Activated naive CD4-positive, alpha-beta T cell (primary cell): ENCODE measurements at regions not wholly inside any gene's neighbourhood (a gene's known extent, or its start where the extent isn't known, plus 50 kb on each side); places are given as distances from the start of the nearest gene placed in this dataset.

Experiments used
- DNase-seq, 4 experiments: peaks; one replicate each; lab custom pipeline; 2025; lab: John Stamatoyannopoulos, UW

DNA sequence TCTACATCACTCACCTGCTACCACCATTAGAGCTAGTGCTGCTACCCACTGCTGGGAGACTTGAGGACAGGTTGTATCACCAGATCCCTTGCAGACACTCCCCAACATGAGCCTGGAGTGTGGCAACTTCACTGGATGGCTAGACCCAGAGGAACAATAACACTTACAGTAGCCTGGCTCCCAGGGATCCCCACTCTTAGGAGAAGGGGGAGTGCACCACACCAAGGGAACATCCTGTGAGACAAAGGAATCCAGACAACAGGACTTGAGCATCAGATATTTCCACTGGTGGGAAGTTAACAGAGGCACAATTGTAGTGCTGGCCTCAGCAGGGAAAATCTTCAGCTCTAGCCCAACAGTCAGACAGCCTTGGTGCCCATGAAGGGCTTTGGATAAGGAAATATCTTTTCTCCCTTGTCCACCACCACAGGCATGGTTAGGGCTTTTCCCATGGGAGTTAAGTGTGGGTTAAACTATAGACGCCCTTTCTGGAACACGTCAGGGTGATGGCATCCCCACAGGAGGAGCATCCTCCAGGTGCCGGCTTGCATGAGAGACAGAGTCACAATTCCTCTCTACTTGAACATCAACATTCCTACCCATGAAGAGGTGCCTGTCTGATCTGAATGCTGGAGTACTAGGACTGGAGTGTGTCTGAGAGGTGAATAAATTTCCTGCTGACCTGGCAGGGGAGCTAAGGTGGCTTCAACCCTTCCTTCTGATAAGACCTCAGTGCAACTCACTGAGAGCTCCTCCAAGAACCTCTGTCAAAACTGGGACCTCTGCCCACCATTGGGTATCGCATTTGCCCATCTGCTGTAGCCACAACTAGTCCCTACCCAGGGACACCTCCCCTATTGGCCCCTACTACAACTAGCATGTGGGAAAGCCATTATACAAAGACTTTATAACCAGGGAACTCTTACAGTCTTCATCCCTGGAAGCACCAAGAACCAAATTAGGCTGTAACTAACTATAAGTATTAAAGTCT lies 55.4 kb upstream of the SIRPG start:
- DNase-seq: no peak

DNA sequence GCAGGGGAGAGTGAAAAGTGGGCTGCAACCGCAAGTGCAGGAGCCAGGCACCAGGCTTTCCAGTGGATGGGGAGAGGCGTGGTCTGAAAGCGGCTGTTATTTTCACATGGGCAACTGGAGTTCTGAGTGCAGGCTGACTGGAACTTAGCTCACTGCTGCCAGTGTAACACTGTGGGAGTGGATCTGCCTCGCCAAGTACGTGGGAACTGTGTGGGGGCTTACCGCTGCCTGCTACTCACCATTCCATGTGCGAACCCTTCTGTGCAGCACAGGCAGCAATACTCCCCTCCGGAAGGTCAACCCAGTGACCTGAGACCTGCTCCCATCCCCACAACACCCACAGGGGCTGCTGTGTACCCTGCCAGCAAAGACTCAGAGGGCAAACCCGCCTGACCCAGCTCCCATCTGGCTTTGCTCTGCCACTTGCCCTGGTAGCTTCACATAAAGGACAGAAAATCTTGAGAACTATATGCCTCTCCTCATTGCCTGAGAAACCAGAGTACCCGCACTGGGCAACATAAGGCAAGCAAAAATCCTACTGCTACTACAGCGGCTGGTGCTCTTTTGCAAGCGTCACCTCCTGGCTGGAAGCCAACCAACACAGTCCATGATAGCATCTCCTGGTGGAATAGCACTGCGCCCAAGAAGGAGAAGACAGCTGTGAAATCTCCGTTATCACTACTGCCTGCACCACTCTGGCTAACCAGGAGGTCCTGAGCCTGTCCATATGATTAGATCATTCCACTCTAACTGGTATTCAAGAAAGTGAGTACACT lies 54.4 kb upstream of the SIRPG start:
- no peak for DNase-seq

DNA sequence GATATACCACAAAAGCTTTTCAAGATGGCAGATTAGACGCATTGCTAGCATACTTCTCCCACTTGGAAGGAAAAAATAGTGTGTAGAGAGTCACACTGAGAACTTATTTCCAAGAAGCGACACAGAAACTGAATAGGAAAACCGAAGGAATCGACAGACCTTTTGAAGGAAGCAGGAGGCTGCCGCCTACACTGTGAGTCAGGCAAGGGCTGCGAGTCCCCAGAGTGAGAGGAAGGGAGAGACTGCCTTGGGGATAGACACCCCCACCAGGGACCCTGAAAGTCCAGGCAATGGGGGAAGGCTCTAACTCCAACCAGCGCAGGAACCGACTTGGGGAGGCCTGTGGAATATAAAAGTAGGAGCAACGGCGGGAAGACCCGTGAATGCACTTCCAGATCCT lies 53.7 kb upstream of the SIRPG start:
- DNase-seq: no peak

DNA sequence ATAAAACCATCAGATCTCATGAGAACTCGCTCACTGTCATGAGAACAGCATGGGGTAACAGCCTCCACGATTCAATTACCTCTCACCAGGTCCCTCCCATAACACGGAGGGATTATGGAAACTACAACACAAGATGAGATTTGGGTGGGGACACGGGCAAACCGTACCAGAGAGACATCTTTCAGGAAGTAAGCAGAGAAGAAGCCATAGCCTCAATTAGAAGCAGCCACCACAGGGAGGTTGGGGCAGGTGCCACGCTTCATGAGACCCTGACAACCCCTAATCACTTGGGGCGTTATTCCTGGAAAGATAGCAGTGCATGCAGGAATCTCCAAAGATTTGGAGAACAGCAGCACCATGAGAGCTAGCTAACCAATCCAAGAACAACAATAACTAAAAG lies 52.9 kb upstream of the SIRPG start:
- DNase-seq: no peak

DNA sequence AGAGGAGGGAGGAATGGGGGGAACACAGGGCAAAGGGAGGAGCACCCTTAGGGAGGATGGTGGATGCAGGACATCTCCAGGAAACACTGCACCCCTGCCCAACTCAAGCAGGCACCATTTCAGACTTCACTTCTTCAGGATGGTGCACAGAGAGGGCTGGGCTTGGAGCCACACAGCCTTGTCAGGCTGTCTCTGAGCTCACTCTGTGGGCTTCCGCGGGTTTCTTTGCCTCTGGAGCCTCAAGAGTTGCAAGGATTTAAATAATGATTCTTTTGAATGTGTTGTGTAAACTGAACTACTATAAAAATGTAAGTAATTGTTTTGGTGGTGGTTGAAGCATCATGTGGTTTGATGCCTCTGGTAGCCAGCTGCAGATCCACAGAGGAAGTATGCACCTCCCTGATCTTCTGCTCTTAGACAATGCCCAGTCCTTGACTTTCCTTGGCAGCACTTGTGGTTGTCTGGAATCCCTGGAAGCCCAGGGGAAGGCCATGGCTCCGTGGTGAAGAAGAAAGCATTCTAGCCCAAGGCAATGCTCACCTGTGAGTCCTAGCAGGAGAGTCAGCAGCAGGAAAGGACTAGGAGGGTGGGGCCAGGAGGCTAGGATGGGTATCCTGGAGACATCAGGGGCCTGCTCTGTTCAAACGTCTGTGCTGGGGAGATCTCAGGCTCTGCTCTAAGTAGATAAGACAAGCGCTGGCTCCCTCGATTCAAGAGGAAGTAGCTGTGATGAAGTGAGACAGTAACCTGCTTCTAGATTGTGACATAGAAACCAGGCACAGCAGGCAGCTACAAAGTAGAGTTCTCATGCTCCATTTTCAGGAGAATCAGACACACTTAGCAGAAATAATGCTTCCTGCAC lies 50.2 kb upstream of the SIRPG start:
- no peak for DNase-seq
